Astrocyte (in vitro differentiated cells and primary cell): ENCODE measurements at regions not wholly inside any gene's neighbourhood (a gene's known extent, or its start where the extent isn't known, plus 50 kb on each side); places are given as distances from the start of the nearest gene placed in this dataset.

Experiments
- EZH2 ChIP-seq: IDR thresholded peaks from 2 replicates; pipeline ENCODE4 v1.6.1; 2012; ENCODE audit warnings: mild to moderate bottlenecking, low read length, inconsistent platforms; ENCODE audit not compliant: insufficient read depth
- TF ChIP-seq, protein P1 (sequence below): IDR thresholded peaks from 2 replicates; pipeline ENCODE4 v1.5.1; 2011; ENCODE audit warnings: low read depth, mild to moderate bottlenecking, inconsistent platforms, low read length, moderate library complexity; ENCODE audit not compliant: insufficient read depth

DNA sequence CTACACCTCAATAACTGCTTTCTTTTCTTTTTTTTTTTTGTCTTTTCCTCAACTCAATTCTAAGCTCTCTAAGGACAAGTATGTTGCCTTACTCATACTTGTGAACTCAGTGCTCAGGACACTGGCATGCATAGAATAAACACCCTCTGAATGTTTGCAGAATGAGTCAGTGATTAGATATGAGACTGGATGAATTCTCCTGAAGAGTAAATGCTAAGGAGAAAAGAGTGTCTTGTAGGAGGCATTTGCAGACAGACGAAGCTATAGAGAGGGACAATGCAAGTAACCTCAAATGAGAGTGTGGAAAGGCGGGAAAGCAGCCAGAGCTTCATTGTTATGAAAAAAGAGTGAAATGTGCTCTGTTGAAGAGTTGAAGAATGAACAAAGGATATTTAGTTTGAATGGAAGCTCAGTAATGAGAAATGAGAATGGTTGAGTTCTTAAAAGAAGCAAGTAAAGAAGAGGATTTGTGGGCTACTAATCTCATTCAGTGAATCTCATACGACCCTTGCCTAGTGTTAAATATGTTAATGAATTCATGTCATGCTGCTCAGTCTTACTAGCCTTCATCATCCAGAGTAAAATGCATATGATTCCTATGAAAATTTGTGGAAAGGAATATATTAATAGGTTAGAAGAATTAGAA is 166.1 kb upstream of the DPYD start:
- TF ChIP-seq, protein P1, sequence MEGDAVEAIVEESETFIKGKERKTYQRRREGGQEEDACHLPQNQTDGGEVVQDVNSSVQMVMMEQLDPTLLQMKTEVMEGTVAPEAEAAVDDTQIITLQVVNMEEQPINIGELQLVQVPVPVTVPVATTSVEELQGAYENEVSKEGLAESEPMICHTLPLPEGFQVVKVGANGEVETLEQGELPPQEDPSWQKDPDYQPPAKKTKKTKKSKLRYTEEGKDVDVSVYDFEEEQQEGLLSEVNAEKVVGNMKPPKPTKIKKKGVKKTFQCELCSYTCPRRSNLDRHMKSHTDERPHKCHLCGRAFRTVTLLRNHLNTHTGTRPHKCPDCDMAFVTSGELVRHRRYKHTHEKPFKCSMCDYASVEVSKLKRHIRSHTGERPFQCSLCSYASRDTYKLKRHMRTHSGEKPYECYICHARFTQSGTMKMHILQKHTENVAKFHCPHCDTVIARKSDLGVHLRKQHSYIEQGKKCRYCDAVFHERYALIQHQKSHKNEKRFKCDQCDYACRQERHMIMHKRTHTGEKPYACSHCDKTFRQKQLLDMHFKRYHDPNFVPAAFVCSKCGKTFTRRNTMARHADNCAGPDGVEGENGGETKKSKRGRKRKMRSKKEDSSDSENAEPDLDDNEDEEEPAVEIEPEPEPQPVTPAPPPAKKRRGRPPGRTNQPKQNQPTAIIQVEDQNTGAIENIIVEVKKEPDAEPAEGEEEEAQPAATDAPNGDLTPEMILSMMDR = no peak
- no peak for TF ChIP-seq EZH2
